GM12865 (cell line): ENCODE measurements at regions not wholly inside any gene's neighbourhood (a gene's known extent, or its start where the extent isn't known, plus 50 kb on each side); places are given as distances from the start of the nearest gene placed in this dataset.

Experiments
- DNase-seq: peaks from one replicate; pipeline ENCODE4 v3.0.0; 2010; ENCODE audit warnings: low read depth
- H3K4me3 ChIP-seq: 2 replicates; pipeline ENCODE4 v1.5.1; 2011; ENCODE audit warnings: mild to moderate bottlenecking, low read depth, low read length, control low read depth
- TF ChIP-seq, protein P1 (sequence below): IDR thresholded peaks from 2 replicates; pipeline ENCODE4 v1.5.1; 2011; ENCODE audit warnings: low read length, control low read depth, low read depth, inconsistent platforms; ENCODE audit not compliant: insufficient read depth; ENCODE audit errors: missing control alignments

DNA sequence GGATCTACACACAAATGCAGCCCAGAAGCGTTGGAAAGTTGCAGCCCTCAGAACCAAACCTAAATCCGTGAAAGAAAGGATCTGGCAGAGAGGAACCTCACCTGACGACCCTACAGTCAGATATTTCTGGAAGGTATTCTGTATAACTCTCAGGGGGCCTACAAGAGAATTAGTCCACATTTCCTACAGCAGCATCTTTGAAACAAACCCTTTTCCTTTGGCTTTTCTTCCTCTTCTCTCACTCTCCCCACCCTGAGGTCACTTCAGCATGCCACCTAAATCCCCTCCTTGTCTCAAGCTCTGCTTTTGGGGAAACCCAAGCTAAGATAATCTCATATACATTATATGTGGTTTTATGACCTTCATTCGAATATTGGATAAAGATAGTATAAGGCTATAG is 719.0 kb upstream of the MIR17HG start:
- H3K4me3 ChIP-seq, result no peak overlapping the region
- TF ChIP-seq, protein P1, sequence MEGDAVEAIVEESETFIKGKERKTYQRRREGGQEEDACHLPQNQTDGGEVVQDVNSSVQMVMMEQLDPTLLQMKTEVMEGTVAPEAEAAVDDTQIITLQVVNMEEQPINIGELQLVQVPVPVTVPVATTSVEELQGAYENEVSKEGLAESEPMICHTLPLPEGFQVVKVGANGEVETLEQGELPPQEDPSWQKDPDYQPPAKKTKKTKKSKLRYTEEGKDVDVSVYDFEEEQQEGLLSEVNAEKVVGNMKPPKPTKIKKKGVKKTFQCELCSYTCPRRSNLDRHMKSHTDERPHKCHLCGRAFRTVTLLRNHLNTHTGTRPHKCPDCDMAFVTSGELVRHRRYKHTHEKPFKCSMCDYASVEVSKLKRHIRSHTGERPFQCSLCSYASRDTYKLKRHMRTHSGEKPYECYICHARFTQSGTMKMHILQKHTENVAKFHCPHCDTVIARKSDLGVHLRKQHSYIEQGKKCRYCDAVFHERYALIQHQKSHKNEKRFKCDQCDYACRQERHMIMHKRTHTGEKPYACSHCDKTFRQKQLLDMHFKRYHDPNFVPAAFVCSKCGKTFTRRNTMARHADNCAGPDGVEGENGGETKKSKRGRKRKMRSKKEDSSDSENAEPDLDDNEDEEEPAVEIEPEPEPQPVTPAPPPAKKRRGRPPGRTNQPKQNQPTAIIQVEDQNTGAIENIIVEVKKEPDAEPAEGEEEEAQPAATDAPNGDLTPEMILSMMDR, result no peak
- DNase-seq, result no peak

GRCh38 chr13:90630716-90631115 is 716.8 kb upstream of the MIR17HG start:
- no peak for DNase-seq
- H3K4me3 ChIP-seq, result no peak overlapping the region
- TF ChIP-seq, protein P1, result no peak

- H3K4me3 ChIP-seq, result no peak overlapping the region
- no peak for DNase-seq
- TF ChIP-seq, protein P1, result no peak
These were observed 715.3 kb upstream of the MIR17HG start for GRCh38 chr13:90632184-90632583.

DNA sequence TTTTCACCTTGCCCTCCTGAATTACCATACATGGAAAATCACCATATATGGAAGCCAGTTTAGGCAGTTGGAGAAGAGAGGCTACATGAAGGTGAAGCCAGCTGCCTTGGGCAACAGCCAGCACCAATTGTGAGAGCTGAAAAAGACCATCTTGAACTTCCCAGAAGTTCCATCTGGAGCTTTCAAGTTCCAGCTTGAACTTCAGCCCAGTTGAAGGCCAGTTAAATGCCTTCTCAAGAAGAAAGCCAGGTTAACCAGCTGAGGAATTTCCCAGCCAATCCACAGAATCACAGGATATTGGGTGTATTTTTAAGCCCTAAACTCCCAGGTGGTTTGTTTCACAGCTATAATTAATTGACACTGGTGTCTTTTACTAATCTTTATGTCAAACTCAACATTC is 713.6 kb upstream of the MIR17HG start:
- H3K4me3 ChIP-seq, result no peak overlapping the region
- no peak for DNase-seq
- TF ChIP-seq, protein P1, result no peak

DNA sequence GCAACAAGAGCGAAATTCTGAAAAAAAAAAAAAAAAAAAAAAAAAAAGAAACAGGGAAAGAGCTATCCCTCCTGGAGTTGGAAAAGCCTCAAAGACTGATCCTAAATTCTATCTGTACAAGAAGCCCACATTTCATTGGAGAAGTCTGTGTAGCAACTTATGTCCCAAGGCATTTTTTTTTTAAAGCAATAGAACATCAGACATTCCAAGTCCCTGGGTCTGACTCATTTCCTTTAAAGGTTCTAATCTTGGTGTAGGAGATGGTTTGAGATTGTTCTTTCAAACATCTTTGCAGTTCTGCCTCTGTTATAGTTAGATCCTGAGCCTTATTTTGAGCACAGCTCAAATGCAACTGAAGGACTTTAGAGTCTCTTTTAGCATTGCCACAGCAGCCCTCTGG is 706.5 kb upstream of the MIR17HG start:
- H3K4me3 ChIP-seq, result no peak overlapping the region
- TF ChIP-seq, protein P1, result no peak
- DNase-seq, result no peak

GRCh38 chr13:90641884-90642283 is 705.6 kb upstream of the MIR17HG start:
- H3K4me3 ChIP-seq, result no peak overlapping the region
- no peak for DNase-seq
- TF ChIP-seq, protein P1, result no peak

DNA sequence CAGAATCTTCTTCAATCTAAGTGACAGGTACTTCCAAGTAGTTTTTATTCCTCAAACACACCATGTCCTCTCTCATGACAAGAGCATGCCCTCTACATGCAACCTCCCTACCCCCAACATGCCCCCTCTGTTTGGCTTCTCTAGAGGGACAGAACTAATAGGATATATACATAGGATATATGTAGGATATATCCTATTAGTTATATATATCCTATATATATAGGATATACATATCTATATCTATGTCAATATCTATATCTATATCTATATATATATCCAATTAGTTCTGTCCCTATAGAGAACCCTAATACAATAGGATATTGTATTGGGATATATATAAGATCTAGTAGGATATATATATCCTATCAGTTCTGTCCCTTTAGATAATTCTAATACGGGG is 701.9 kb upstream of the MIR17HG start:
- no peak overlapping the region for H3K4me3 ChIP-seq
- TF ChIP-seq, protein P1, result no peak
- no peak for DNase-seq
